ENCODE measurements at regions not wholly inside any gene's neighbourhood (a gene's known extent, or its start where the extent isn't known, plus 50 kb on each side); places are given as distances from the start of the nearest gene placed in this dataset.

DNA sequence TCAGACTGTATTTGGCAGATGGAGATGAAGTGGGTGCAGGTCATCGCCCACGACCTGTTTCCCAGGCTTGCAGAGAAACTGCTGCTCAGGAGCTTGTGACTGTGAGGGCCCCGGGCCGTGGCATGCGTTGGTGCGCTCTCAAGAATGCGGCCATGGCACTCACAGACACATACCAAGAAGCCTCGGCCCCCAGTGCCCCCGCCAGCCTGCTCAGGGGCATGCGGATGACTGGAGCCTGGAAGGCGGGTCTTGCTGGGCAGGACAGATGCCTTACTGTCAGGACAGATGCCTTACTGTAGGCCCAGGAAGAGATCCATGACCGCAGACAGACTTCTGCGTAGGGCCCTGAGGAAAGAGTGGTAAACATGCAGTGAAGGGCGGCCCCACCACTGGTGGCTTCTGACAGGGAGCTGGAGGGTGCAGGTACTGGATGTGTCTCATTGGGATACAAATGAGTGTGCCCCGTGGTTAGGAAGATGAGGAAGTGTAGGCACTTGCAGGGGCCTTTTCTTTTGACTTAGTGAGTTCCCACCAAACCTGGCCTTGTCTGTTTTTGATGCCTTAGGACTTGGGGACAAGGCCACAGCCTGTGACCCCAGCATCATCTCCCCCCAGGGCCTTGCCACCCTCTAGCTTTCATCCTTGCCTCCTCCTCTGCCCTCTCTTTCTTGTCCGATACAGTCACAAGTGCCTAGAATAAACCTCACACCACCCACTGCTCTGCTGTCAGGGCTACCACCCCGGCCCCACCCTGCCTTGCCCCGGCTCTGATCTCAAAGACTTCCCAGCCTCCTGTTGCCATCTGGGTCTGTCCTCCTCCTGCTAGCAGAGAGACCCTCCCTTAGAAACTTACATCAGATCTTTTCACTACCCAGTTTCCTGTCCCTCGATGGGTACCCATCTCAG is 68.8 kb upstream of the ABL1 start:
- no peak for DNase-seq (ENCODE audit: low read depth, low spot score)
- TF ChIP-seq, protein P1, sequence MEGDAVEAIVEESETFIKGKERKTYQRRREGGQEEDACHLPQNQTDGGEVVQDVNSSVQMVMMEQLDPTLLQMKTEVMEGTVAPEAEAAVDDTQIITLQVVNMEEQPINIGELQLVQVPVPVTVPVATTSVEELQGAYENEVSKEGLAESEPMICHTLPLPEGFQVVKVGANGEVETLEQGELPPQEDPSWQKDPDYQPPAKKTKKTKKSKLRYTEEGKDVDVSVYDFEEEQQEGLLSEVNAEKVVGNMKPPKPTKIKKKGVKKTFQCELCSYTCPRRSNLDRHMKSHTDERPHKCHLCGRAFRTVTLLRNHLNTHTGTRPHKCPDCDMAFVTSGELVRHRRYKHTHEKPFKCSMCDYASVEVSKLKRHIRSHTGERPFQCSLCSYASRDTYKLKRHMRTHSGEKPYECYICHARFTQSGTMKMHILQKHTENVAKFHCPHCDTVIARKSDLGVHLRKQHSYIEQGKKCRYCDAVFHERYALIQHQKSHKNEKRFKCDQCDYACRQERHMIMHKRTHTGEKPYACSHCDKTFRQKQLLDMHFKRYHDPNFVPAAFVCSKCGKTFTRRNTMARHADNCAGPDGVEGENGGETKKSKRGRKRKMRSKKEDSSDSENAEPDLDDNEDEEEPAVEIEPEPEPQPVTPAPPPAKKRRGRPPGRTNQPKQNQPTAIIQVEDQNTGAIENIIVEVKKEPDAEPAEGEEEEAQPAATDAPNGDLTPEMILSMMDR (IDR thresholded peaks at IDR 0.05; ENCODE audit: low read depth, low read length) = no peak
- in situ Hi-C loops (cut with HindIII; ENCODE audit: low sequenced_read_pairs) = no loop called here
- no peak overlapping the region for H3K4me3 ChIP-seq (ENCODE audit: low read depth, low read length)

- DNase-seq (ENCODE audit: low read depth, low spot score) = no peak
- in situ Hi-C loops (cut with HindIII; ENCODE audit: low sequenced_read_pairs) = no loop called here
- H3K4me3 ChIP-seq (ENCODE audit: low read depth, low read length) = no peak overlapping the region
- TF ChIP-seq, protein P1 (IDR thresholded peaks at IDR 0.05; ENCODE audit: low read depth, low read length) = no peak
These were observed 68.1 kb upstream of the ABL1 start for GRCh38 chr9:130766927-130767307.

GRCh38 chr9:130768265-130768664 is 66.8 kb upstream of the ABL1 start:
- in situ Hi-C loops (cut with HindIII; ENCODE audit: low sequenced_read_pairs) = no loop called here
- TF ChIP-seq, protein P1 (IDR thresholded peaks at IDR 0.05; ENCODE audit: low read depth, low read length) = no peak
- no peak for DNase-seq (ENCODE audit: low read depth, low spot score)
- no peak overlapping the region for H3K4me3 ChIP-seq (ENCODE audit: low read depth, low read length)

DNA sequence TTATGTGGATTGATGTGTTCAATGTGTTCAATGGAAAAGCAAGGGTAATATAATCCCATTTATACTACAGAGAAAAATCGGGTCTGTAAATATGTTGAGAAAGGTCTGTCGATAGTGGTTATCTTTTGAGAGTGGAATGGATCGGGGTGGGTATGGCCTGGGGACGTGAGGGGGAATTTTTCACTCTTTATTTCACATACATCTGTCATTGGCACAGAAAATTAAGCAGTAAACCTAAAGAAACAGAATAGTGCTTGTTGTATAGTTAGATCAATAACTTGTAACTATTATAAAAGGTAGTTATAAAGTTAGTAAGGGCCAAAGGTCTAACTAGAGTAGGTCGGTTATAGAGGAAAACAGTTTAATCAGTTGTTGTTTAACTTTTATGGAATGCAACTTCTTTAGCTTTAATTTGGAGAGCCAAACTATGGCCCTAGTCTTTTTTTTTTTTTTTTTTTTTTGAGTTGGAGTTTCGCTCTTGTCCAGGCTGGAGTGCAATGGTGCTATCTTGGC is 66.1 kb upstream of the ABL1 start:
- no peak overlapping the region for H3K4me3 ChIP-seq (ENCODE audit: low read depth, low read length)
- DNase-seq (ENCODE audit: low read depth, low spot score) = no peak
- in situ Hi-C loops (cut with HindIII; ENCODE audit: low sequenced_read_pairs) = no loop called here
- TF ChIP-seq, protein P1 (IDR thresholded peaks at IDR 0.05; ENCODE audit: low read depth, low read length) = no peak

DNA sequence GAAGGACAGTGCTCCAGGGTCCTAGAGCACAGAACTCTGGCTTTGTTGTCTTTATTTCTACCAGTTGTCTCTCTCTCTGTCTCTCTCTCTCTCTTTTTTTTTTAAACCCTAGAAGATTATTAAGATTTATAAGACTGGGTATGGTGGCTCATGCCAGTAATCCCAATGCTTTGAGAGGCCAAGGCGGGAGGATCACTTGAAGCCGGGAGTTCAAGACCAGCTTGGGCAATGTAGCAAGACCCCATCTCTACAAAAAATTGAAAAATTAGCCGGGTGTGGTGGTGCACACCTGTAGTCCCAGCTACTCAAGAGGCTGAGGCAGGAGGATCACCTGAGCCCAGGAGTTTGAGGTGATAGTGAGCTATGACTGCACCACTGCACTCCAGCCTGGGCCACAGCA is 65.0 kb upstream of the ABL1 start:
- no peak overlapping the region for H3K4me3 ChIP-seq (ENCODE audit: low read depth, low read length)
- no peak for DNase-seq (ENCODE audit: low read depth, low spot score)
- TF ChIP-seq, protein P1 (IDR thresholded peaks at IDR 0.05; ENCODE audit: low read depth, low read length) = no peak
- in situ Hi-C loops (cut with HindIII; ENCODE audit: low sequenced_read_pairs) = no loop called here

DNA sequence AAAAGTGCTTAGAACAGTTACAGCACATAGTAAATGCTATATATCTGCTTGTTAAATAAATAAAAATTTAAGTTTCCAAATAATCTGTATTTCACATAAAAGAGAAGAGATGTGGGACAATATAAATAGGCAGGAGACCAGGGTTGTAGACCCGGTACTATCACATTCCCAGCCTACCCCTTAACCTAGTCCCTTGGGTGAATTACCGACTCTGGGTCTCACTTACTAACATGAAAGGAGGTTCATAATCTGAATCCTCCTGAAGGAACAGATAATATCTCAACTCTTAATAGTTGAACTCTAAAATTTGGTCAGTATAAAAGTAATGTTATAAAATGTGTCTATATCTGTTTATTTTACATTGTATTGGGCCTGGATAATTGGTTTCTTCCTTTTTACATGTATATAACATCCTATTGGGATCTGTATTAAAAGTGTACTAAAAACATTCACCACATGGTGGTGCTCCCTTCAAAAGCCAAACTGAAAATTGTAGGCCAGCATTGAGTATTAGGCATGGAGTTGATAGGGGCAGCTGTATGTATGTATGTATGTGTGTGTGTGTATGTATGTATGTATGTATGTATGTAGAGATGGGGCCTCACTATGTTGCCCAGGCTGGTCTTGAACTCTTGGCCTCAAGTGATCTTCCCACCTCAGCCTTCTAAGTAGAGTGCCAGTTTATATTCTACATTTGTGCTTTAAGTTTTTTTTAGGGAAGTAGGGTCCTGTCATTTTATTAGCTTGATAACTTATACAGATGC is 64.2 kb upstream of the ABL1 start:
- in situ Hi-C loops (cut with HindIII; ENCODE audit: low sequenced_read_pairs) = no loop called here
- TF ChIP-seq, protein P1 (IDR thresholded peaks at IDR 0.05; ENCODE audit: low read depth, low read length) = peak; percentile 51
- peak; percentile 81 for DNase-seq (ENCODE audit: low read depth, low spot score)
- no peak overlapping the region for H3K4me3 ChIP-seq (ENCODE audit: low read depth, low read length)

Data from astrocyte of the spinal cord (primary cell).